ENCODE measurements at regions not wholly inside any gene's neighbourhood (a gene's known extent, or its start where the extent isn't known, plus 50 kb on each side); places are given as distances from the start of the nearest gene placed in this dataset.
A peak's percentile ranks its signal among the peaks of the same experiment; 100 is the strongest.

- no peak for DNase-seq
Measured at GRCh38 chr18:34651586-34652369, 58.3 kb upstream of the DTNA start.

GRCh38 chr18:34655131-34655530 lies 55.0 kb upstream of the DTNA start:
- no peak for DNase-seq

GRCh38 chr18:34657860-34658500 lies 52.1 kb upstream of the DTNA start:
- DNase-seq, result no peak

DNA sequence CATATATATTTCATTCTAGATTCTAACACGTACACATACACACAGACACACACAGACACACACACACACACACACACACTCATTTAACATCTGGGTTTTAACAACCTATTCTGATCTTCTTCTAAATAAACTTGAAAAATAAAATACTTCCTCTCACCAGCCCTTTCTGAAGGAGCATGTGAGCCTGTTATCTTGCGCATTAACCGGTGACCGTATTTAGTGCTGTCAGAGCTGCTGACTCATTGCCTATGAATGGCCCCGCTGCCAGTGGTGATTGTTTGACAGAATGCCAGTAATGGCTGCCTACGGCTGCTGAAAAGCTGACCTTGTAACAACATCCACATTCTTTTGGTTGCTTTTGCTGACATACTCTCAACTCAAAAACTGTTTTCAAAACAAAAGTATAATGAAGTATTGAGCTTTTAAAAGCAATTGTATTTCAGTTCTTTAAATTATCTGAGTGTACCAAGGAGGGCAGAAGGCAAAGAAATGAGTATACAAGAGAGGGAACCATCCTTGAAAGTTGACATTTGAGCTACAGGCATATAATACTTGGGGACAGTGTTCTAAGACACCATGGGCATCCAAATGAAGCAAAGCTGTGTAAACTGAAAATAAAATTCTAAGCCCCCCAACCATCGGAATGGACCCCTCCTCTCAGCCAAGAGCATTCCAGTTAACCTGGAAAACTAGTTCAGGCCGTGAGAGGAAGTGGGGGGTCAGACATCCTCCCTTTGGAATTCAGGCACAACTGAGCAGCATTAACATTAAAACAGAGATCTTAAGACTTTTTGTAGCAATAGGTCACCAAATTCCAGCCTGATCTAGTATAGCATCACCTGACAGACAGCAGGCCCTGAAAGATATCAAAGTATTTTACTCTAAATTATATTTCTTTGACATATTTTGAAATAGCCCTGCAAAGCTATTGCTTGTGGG lies 50.2 kb upstream of the DTNA start:
- DNase-seq, result peak; percentile 71

Data from NCI-H774 (cell line).